ENCODE measurements at regions not wholly inside any gene's neighbourhood (a gene's known extent, or its start where the extent isn't known, plus 50 kb on each side); places are given as distances from the start of the nearest gene placed in this dataset.

DNA sequence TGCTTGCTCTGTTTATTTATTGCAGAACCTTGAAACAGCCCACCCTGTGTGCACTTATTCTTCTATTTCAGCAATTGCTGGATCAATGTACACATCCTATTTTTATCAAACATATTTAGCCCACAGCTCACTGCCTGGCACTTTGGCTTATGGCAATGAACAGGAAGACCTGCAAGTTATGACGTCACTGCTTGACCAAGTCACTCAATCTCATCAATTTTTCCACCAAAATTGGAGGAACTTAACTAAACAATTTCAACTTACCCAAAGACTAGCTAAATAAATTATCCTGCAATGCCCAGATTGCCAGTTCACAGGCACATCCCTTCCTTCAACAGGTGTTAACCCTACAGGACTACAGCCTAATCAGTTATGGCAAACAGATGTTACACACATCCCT is 89.3 kb downstream of the FSCB start:
- TF ChIP-seq, protein P1, sequence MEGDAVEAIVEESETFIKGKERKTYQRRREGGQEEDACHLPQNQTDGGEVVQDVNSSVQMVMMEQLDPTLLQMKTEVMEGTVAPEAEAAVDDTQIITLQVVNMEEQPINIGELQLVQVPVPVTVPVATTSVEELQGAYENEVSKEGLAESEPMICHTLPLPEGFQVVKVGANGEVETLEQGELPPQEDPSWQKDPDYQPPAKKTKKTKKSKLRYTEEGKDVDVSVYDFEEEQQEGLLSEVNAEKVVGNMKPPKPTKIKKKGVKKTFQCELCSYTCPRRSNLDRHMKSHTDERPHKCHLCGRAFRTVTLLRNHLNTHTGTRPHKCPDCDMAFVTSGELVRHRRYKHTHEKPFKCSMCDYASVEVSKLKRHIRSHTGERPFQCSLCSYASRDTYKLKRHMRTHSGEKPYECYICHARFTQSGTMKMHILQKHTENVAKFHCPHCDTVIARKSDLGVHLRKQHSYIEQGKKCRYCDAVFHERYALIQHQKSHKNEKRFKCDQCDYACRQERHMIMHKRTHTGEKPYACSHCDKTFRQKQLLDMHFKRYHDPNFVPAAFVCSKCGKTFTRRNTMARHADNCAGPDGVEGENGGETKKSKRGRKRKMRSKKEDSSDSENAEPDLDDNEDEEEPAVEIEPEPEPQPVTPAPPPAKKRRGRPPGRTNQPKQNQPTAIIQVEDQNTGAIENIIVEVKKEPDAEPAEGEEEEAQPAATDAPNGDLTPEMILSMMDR (IDR thresholded peaks at IDR 0.05) = no peak
- no peak for TF ChIP-seq POLR2A (IDR thresholded peaks at IDR 0.05)
